B cell (primary cell): ENCODE measurements at regions not wholly inside any gene's neighbourhood (a gene's known extent, or its start where the extent isn't known, plus 50 kb on each side); places are given as distances from the start of the nearest gene placed in this dataset.

Experiments used
- ATAC-seq: fragments of 200-7000 bp; cut with Tn5 transposase; one replicate; pipeline ENCODE4 v1.10.0; 2021; ENCODE audit warnings: low read depth, mild to moderate bottlenecking, moderate number of reproducible peaks, moderate library complexity
- CTCF ChIA-PET: fragments of 350-600 bp; sonication (Branson Sonifier 250); formaldehyde crosslinking; loops from one replicate; lab custom pipeline; 2021; ENCODE audit warnings: antibody characterized with exemption, inconsistent platforms; lab: Charles Lee
- POLR2A ChIA-PET: fragments of 350-600 bp; sonication (Branson Sonifier 250); formaldehyde crosslinking; loops from one replicate; lab custom pipeline; 2021; ENCODE audit warnings: antibody characterized with exemption; lab: Charles Lee
- DNase-seq: peaks from one replicate; pipeline ENCODE4 v3.0.0; 2013
- H2AFZ ChIP-seq: 2 replicates; pipeline ENCODE4 v1.6.1; 2012; ENCODE audit warnings: mild to moderate bottlenecking, low read depth, low read length; ENCODE audit not compliant: insufficient read depth, poor library complexity, severe bottlenecking
- H3K27ac ChIP-seq, 2 donors: 1 replicate in 1 of 2; 2 replicates in 1 of 2; pipeline ENCODE4 v1.5.1; 2012 to 2013; ENCODE audit warnings: low read length in 2 of 2, mild to moderate bottlenecking in 2 of 2, moderate library complexity in 1 of 2
- H3K27me3 ChIP-seq, 4 experiments: fragments of 200-600 bp in 1 of 4; sonication (generic) in 1 of 4; replicated peaks in 1 of 4; 1 replicate in 2 of 4; 2 replicates in 2 of 4; pipeline versions ENCODE4 v1.6.1 to v1.7.0; 2013 to 2016; ENCODE audit warnings: low read length in 3 of 4, mild to moderate bottlenecking in 2 of 4, mixed read lengths in 1 of 4, moderate library complexity in 1 of 4; ENCODE audit not compliant: insufficient read depth in 4 of 4, control insufficient read depth in 3 of 4; ENCODE audit errors: control extremely low read depth in 1 of 4
- H3K36me3 ChIP-seq, 2 experiments: replicated peaks in 1 of 2; 1 replicate in 1 of 2; 2 replicates in 1 of 2; pipeline versions ENCODE4 v1.6.1 to v1.7.1; 2013; ENCODE audit warnings: low read length in 1 of 2; ENCODE audit not compliant: insufficient read depth in 2 of 2, control insufficient read depth in 1 of 2; ENCODE audit errors: control extremely low read depth in 1 of 2, extremely low read depth in 1 of 2
- H3K4me1 ChIP-seq, 2 donors: fragments of 200-600 bp in 1 of 2; sonication (generic) in 1 of 2; 1 replicate in 1 of 2; 2 replicates in 1 of 2; pipeline versions ENCODE4 v1.5.1 to v1.6.1; 2013 to 2017; ENCODE audit warnings: low read length in 2 of 2; ENCODE audit not compliant: control insufficient read depth in 2 of 2, insufficient read depth in 2 of 2
- H3K4me2 ChIP-seq: replicated peaks from 2 replicates; pipeline ENCODE3; 2012; ENCODE audit warnings: mild to moderate bottlenecking, low read depth, low read length; ENCODE audit not compliant: poor library complexity, severe bottlenecking
- H3K4me3 ChIP-seq, 5 experiments: fragments of 200-600 bp in 1 of 5; sonication (generic) in 1 of 5; 1 replicate in 3 of 5; 2 replicates in 2 of 5; pipeline versions ENCODE4 v1.5.1 to v1.7.0; 2011 to 2016; ENCODE audit warnings: low read length in 4 of 5, mild to moderate bottlenecking in 4 of 5, low read depth in 2 of 5, control low read depth in 1 of 5, moderate library complexity in 1 of 5; ENCODE audit not compliant: insufficient read depth in 1 of 5; ENCODE audit errors: control extremely low read depth in 1 of 5, extremely low read depth in 1 of 5
- H3K79me2 ChIP-seq: fragments of 200-600 bp; sonication (generic); one replicate; pipeline ENCODE4 v1.6.0; 2016; ENCODE audit warnings: low read length; ENCODE audit not compliant: control insufficient read depth, insufficient read depth
- H3K9ac ChIP-seq: fragments of 200-600 bp; sonication (generic); 2 replicates; pipeline ENCODE4 v1.6.1; 2017; ENCODE audit warnings: mild to moderate bottlenecking, low read length, moderate library complexity
- H3K9me3 ChIP-seq, 3 donors: one replicate each; pipeline versions ENCODE4 v1.6.1 to v1.7.1; 2013; ENCODE audit warnings: low read length in 2 of 3; ENCODE audit not compliant: control insufficient read depth in 2 of 3, insufficient read depth in 1 of 3; ENCODE audit errors: control extremely low read depth in 1 of 3
- H4K20me1 ChIP-seq: 2 replicates; pipeline ENCODE4 v1.6.0; 2012; ENCODE audit warnings: mild to moderate bottlenecking, low read length; ENCODE audit not compliant: insufficient read depth, control insufficient read depth, poor library complexity, severe bottlenecking
- H3K27ac Mint-ChIP-seq: one replicate; pipeline ENCODE4 v1.8.0; 2021; ENCODE audit warnings: mixed read lengths
- H3K27me3 Mint-ChIP-seq: one replicate; pipeline ENCODE4 v1.8.0; 2021; ENCODE audit warnings: mixed read lengths
- H3K4me1 Mint-ChIP-seq: one replicate; pipeline ENCODE4 v1.8.0; 2021; ENCODE audit warnings: mixed read lengths
- H3K4me3 Mint-ChIP-seq: one replicate; pipeline ENCODE4 v1.8.0; 2021; ENCODE audit warnings: mixed read lengths
- H3K9me3 Mint-ChIP-seq: one replicate; pipeline ENCODE4 v1.8.0; 2022; ENCODE audit warnings: mixed read lengths; ENCODE audit not compliant: insufficient read depth
- CTCF ChIP-seq: fragments of 200-600 bp; IDR thresholded peaks from one replicate; pipeline ENCODE4 v1.8.0; 2022; ENCODE audit warnings: antibody characterized with exemption, mild to moderate bottlenecking
- EZH2 ChIP-seq: IDR thresholded peaks from 2 replicates; pipeline ENCODE4 v1.6.1; 2012; ENCODE audit warnings: borderline replicate concordance, low read depth, mild to moderate bottlenecking, moderate library complexity, low read length; ENCODE audit not compliant: insufficient read depth, poor library complexity, severe bottlenecking
- WGBS: methylation state at CpG from one replicate; pipeline ENCODE4 v1.1.5; 2013; ENCODE audit warnings: missing lambda C conversion rate; ENCODE audit not compliant: insufficient coverage; 5-methylcytosine and 5-hydroxymethylcytosine counted together
- intact Hi-C: fragments of 100-400 bp; cut with micrococcal nuclease; formaldehyde crosslinking; loops from one replicate; pipeline ENCODE4 v1.10.0; 2022

DNA sequence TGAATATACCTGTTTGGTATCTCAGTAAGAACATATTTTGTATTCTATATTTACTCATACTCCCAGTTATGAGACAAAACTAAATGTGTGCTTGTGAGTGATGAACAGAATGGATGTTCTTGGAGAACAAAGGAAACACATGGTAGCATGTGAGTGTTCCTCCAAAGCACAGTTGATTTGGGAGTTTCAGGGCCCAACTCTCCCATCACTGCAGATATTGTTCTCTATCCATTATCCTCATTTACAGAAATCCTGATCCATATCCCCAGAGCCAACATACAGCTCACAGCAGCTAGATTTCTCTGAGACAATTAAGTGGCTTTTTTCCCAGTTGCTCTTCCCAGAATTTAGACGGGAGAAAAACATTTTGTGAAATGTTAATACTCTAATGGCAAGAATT is 75.6 kb upstream of the MAPRE2 start:
- Mint-ChIP-seq H3K4me1 (no peaks in the 10 kb centered on the region), H3K27ac (no peak overlapping the region), H3K27me3 (peaks cover 26% of the 10 kb centered on the region), H3K4me3 (no peak overlapping the region), H3K9me3 (no peaks in the 10 kb centered on the region)
- POLR2A ChIA-PET, result no interaction called here
- CTCF ChIA-PET, result no interaction called here
- H3K4me2 ChIP-seq, result no peak overlapping the region
- H3K4me1 ChIP-seq, result no peaks in the 10 kb centered on the region
- TF ChIP-seq CTCF (no peak), EZH2 (no peak)
- no peaks in the 10 kb centered on the region for H3K79me2 ChIP-seq
- no peak overlapping the region for H3K27ac ChIP-seq
- no CpG with 5 or more reads among the region's 1 CpG for WGBS
- no peak overlapping the region for H3K4me3 ChIP-seq
- peaks cover 0 to 3% (median 1%) of the 10 kb centered on the region in 4 experiments for H3K27me3 ChIP-seq
- ATAC-seq (no peak), DNase-seq (no peak)
- no peak overlapping the region for H3K9ac ChIP-seq
- intact Hi-C loops, result no loop called here
- H3K9me3 ChIP-seq, result peaks cover 0 to under 1% (median 0%) of the 10 kb centered on the region in 3 donors
- no peak overlapping the region for H2AFZ ChIP-seq
- H4K20me1 ChIP-seq, result no peaks in the 10 kb centered on the region
- H3K36me3 ChIP-seq, result no peaks in the 10 kb centered on the region

GRCh38 chr18:34970106-34970505 is 71.1 kb upstream of the MAPRE2 start:
- TF ChIP-seq CTCF (no peak), EZH2 (no peak)
- peaks cover 0 to 4% (median 0%) of the 10 kb centered on the region in 3 donors for H3K9me3 ChIP-seq
- H3K79me2 ChIP-seq, result no peaks in the 10 kb centered on the region
- Mint-ChIP-seq H3K9me3 (no peaks in the 10 kb centered on the region), H3K4me1 (no peaks in the 10 kb centered on the region), H3K27me3 (peaks cover 42% of the 10 kb centered on the region), H3K27ac (no peak overlapping the region), H3K4me3 (no peak overlapping the region)
- H3K27ac ChIP-seq, result no peak overlapping the region
- H4K20me1 ChIP-seq, result no peaks in the 10 kb centered on the region
- 72% methylated on average over 2 of the region's 3 CpGs for WGBS
- CTCF ChIA-PET, result interaction anchor here (1.2 to 1.7 kb wide), 2 partner anchors 8 to 36 kb away, joined by 4 to 5 read pairs; no protein-coding TSS in a partner anchor
- no peaks in the 10 kb centered on the region for H3K36me3 ChIP-seq
- intact Hi-C loops, result loop anchor here (10.0 kb wide), 1 partner anchor 1835 kb away; no protein-coding TSS in a partner anchor
- POLR2A ChIA-PET, result no interaction called here
- H2AFZ ChIP-seq, result no peak overlapping the region
- peaks cover 0 to 20% (median 8%) of the 10 kb centered on the region in 4 experiments for H3K27me3 ChIP-seq
- H3K4me1 ChIP-seq, result no peaks in the 10 kb centered on the region
- H3K4me2 ChIP-seq, result no peak overlapping the region
- no peak overlapping the region for H3K4me3 ChIP-seq
- no peak overlapping the region for H3K9ac ChIP-seq
- no peak for ATAC-seq
- DNase-seq, result no peak
